ENCODE measurements at regions not wholly inside any gene's neighbourhood (a gene's known extent, or its start where the extent isn't known, plus 50 kb on each side); places are given as distances from the start of the nearest gene placed in this dataset.

DNA sequence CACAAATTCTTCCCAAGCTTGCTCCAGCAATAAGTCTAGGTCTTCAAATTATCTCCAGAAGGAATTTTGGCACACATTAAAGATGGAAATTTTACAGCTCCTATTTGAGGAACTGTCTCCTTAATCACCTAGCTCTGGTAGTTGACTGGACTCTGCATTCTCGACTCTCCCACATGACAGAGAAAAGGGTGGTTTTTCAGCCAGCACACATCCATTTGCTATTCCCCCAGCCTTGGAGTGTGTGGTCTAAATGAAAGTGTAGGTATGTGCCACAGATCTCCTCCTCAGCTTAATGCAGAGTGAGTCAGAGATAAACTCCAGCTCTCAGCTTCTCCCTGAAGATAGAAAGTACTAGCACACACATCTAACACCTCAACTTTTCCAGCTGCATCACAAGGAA is 62.2 kb upstream of the ALCAM start:
- no peaks in the 10 kb centered on the region for H3K4me1 Mint-ChIP-seq (ENCODE audit: low read depth, unreplicated experiment)
- H3K27ac Mint-ChIP-seq (ENCODE audit: unreplicated experiment) = no peak overlapping the region
- TF ChIP-seq, protein P1, sequence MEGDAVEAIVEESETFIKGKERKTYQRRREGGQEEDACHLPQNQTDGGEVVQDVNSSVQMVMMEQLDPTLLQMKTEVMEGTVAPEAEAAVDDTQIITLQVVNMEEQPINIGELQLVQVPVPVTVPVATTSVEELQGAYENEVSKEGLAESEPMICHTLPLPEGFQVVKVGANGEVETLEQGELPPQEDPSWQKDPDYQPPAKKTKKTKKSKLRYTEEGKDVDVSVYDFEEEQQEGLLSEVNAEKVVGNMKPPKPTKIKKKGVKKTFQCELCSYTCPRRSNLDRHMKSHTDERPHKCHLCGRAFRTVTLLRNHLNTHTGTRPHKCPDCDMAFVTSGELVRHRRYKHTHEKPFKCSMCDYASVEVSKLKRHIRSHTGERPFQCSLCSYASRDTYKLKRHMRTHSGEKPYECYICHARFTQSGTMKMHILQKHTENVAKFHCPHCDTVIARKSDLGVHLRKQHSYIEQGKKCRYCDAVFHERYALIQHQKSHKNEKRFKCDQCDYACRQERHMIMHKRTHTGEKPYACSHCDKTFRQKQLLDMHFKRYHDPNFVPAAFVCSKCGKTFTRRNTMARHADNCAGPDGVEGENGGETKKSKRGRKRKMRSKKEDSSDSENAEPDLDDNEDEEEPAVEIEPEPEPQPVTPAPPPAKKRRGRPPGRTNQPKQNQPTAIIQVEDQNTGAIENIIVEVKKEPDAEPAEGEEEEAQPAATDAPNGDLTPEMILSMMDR (IDR thresholded peaks at IDR 0.05; ENCODE audit: insufficient read depth in 1 of 2, low read depth in 1 of 2, low read length in 1 of 2, severe bottlenecking in 1 of 2, unreplicated experiment in 1 of 2) = no peak
- BruUV-seq (replicated peaks) = no TSS peak
- no peaks in the 10 kb centered on the region for H3K4me1 ChIP-seq
- intact Hi-C loops (cut with micrococcal nuclease; ENCODE audit: unreplicated experiment) = no loop called here
- H3K36me3 Mint-ChIP-seq (ENCODE audit: insufficient read depth, unreplicated experiment) = no peaks in the 10 kb centered on the region
- no peak overlapping the region for H3K4me3 ChIP-seq (ENCODE audit: low read depth, low read length)
- no peaks in the 10 kb centered on the region for H3K27me3 ChIP-seq (replicated peaks; ENCODE audit: control insufficient read depth, insufficient read depth, low read length)
- ChIA-PET CTCF (no interaction called here), POLR2A (no interaction called here)
- H3K9me3 Mint-ChIP-seq (ENCODE audit: unreplicated experiment) = peaks cover 20% of the 10 kb centered on the region
- H3K9me3 ChIP-seq = no peaks in the 10 kb centered on the region
- H3K27me3 Mint-ChIP-seq (ENCODE audit: insufficient read depth, unreplicated experiment) = peaks cover 3% of the 10 kb centered on the region
- H3K36me3 ChIP-seq (ENCODE audit: control insufficient read depth, insufficient read depth, low read length) = no peaks in the 10 kb centered on the region
- no peak overlapping the region for H3K4me3 Mint-ChIP-seq (ENCODE audit: unreplicated experiment)
- no peak for DNase-seq

DNA sequence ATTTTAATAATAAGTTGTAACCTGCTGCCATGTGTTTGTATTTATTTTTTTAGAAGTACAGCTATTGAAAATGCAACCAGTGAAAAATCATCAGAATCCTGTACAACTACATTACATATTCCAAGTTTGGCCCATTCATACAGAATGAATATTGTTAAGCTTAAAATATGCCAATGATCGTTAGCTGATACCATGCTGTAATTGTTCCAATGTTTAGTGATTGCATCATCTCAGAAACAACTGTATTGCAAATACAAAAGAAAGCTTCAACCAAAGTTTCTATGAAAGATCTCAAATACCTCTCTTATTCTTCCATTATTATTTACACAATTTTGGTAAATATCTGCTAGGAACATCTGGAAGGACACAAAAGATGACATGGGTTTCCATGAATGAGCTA is 51.6 kb upstream of the ALCAM start:
- H3K36me3 ChIP-seq (ENCODE audit: control insufficient read depth, insufficient read depth, low read length) = no peaks in the 10 kb centered on the region
- no peaks in the 10 kb centered on the region for H3K27me3 ChIP-seq (replicated peaks; ENCODE audit: control insufficient read depth, insufficient read depth, low read length)
- H3K9me3 ChIP-seq = no peaks in the 10 kb centered on the region
- H3K27ac Mint-ChIP-seq (ENCODE audit: unreplicated experiment) = no peak overlapping the region
- H3K4me3 ChIP-seq (ENCODE audit: low read depth, low read length) = no peak overlapping the region
- DNase-seq = no peak
- ChIA-PET CTCF (no interaction called here), POLR2A (no interaction called here)
- H3K4me1 Mint-ChIP-seq (ENCODE audit: low read depth, unreplicated experiment) = no peaks in the 10 kb centered on the region
- TF ChIP-seq, protein P1 (IDR thresholded peaks at IDR 0.05; ENCODE audit: insufficient read depth in 1 of 2, low read depth in 1 of 2, low read length in 1 of 2, severe bottlenecking in 1 of 2, unreplicated experiment in 1 of 2) = no peak
- BruUV-seq (replicated peaks) = no TSS peak
- intact Hi-C loops (cut with micrococcal nuclease; ENCODE audit: unreplicated experiment) = no loop called here
- H3K4me3 Mint-ChIP-seq (ENCODE audit: unreplicated experiment) = no peak overlapping the region
- H3K9me3 Mint-ChIP-seq (ENCODE audit: unreplicated experiment) = no peaks in the 10 kb centered on the region
- no peaks in the 10 kb centered on the region for H3K36me3 Mint-ChIP-seq (ENCODE audit: insufficient read depth, unreplicated experiment)
- H3K4me1 ChIP-seq = no peaks in the 10 kb centered on the region
- H3K27me3 Mint-ChIP-seq (ENCODE audit: insufficient read depth, unreplicated experiment) = no peaks in the 10 kb centered on the region

DNA sequence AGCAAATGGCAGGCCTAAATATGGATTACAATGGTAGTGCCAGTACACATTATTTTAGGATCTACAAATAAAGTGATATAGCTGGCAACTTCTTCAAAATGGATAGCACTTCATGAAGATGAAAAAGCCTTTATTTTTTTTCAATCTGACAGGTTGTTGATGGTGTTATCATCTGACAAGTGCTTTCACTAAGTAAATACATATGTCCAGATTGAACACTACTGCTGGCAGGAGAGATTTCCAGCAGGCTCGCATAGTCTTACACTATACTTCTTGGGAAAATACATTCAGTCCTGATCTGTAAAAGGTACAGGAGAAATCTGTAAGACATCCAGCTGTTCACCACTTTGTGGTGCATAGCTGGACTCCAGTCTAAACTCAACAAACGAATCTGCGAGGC is 50.9 kb upstream of the ALCAM start:
- H3K4me1 ChIP-seq = no peaks in the 10 kb centered on the region
- H3K36me3 ChIP-seq (ENCODE audit: control insufficient read depth, insufficient read depth, low read length) = no peaks in the 10 kb centered on the region
- Mint-ChIP-seq H3K36me3 (ENCODE audit: insufficient read depth, unreplicated experiment) (no peaks in the 10 kb centered on the region), H3K27ac (ENCODE audit: unreplicated experiment) (no peak overlapping the region), H3K4me1 (ENCODE audit: low read depth, unreplicated experiment) (no peaks in the 10 kb centered on the region), H3K4me3 (ENCODE audit: unreplicated experiment) (no peak overlapping the region), H3K27me3 (ENCODE audit: insufficient read depth, unreplicated experiment) (no peaks in the 10 kb centered on the region), H3K9me3 (ENCODE audit: unreplicated experiment) (no peaks in the 10 kb centered on the region)
- H3K9me3 ChIP-seq = no peaks in the 10 kb centered on the region
- intact Hi-C loops (cut with micrococcal nuclease; ENCODE audit: unreplicated experiment) = no loop called here
- H3K4me3 ChIP-seq (ENCODE audit: low read depth, low read length) = no peak overlapping the region
- ChIA-PET CTCF (no interaction called here), POLR2A (no interaction called here)
- TF ChIP-seq, protein P1 (IDR thresholded peaks at IDR 0.05; ENCODE audit: insufficient read depth in 1 of 2, low read depth in 1 of 2, low read length in 1 of 2, severe bottlenecking in 1 of 2, unreplicated experiment in 1 of 2) = no peak
- BruUV-seq (replicated peaks) = no TSS peak
- H3K27me3 ChIP-seq (replicated peaks; ENCODE audit: control insufficient read depth, insufficient read depth, low read length) = no peaks in the 10 kb centered on the region
- no peak for DNase-seq

All from Caco-2 (cell line).